ENCODE measurements at regions not wholly inside any gene's neighbourhood (a gene's known extent, or its start where the extent isn't known, plus 50 kb on each side); places are given as distances from the start of the nearest gene placed in this dataset.
"Not testable (repeated sequence)": the region's sequence is repeated elsewhere in the genome, so short reads cannot be mapped to it uniquely, and the experiment has no call there.

GRCh38 chrX:54615109-54615508 is 85.1 kb downstream of the GNL3L start:
- DNase-seq, result no peak

DNA sequence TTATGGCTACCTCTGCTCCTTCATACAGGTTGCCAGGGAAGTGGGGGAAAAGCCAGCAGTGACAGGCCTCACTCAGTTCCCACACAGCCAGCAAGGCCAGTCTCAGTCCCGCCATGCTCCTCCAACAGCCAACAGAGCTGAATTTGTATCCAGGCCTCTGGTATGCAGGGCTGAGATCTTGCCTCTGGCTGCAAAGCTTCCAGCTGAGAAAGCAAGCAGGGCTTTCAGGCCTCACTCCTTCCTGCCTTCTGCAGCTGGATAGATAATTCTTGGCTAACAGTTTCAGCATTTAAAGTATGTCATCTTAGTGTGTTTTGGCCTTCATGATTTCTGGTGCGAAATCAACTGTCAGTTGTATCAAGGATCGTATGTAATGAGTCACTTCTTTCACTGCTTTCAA is 103.6 kb downstream of the GNL3L start:
- no peak for DNase-seq

- DNase-seq, result no peak
Measured at GRCh38 chrX:54639018-54639345, 109.0 kb downstream of the GNL3L start.

- DNase-seq, result peak; percentile 92
Measured at GRCh38 chrX:54639346-54640102, 109.5 kb downstream of the GNL3L start.

DNA sequence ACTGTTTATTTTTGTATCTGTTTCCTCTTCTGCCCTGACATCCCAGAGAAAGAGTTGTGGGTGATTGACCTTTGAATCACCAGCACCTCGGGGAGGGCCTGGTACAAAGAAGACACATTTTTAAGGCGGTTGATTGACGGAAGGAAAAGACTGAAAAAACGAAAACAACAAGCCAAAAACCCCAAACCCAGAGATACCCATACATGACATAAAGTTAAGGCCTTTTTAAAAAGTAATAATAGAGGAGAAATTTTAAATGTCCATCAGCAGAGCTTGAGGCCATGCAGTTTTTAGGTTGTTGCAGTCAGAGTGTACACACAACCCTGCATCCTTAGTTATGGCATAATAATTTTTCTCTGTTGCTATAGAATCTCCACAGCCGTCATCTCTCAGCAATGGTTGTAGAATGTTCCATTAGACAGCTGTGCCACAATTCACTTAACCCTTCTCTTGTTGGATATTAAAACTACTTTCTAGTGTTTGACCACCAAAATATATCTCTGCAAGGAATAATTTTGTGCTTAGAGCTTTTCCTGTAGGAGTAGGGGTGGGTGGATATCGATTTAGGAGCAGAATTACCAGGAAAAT is 110.2 kb downstream of the GNL3L start:
- DNase-seq, result no peak

- DNase-seq, result no peak
Measured at GRCh38 chrX:54640736-54641135, 110.7 kb downstream of the GNL3L start.

DNA sequence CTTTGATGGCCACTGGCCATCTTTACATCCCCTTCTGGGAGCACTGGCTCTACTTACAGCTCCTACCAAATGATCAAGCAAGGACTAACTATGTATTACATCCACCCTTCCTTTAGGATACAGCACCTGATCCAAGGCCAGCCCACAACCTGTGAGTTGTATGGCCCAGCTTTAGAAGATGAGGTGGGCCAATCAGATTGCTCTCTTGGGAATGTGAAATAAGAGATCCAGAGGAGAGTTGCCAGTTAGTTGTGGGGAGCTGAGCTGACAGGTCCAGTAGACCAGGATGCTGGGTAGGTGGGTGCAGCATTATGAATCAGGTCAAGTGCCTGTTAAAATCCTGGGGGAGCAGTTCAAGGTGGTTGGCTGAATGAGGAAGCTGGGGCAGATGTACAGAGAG is 111.5 kb downstream of the GNL3L start:
- no peak for DNase-seq

- DNase-seq, result not testable (repeated sequence)
Measured at GRCh38 chrX:54647607-54648006, 117.6 kb downstream of the GNL3L start.

DNA sequence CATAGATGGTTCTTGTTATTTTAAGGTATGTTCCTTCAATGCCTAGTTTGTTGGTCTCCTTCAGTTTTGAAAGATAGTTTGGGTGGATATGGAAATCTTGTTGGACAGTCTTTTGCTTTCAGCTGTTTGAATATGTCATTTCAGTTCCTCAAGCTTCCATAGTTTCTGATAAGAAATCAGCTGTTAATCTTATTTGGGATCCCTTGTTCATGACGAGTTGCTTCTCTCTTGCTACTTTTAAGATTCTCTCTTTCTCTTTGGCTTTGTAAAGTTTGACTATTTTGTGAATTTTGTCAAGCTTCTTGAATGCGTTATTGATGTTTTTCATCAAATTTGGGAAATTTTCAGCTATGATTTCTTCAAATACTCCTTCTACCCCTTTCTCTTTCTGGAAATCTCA is 129.5 kb downstream of the GNL3L start:
- no peak for DNase-seq

- DNase-seq, result no peak
Measured at GRCh38 chrX:54675762-54676161, 122.3 kb downstream of the ITIH6 start.

DNA sequence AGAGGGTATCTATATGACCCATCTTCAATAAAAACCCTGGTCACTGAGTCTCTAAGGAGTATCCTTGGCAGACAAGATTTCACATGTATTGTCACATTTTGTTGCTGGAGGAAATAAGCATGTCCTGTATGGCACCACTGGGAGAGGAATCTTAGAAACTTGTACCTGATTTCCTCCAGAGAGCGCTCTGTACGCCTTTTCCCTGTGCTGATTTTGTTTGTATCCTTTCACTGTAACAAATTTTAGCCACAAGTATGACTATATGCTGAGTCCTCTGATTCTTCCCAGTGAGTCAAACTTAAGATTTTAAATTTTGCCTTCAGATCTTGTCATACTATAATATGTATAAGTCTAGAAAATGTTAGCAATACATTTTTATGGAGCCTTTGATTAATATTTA is 102.8 kb downstream of the ITIH6 start:
- DNase-seq, result no peak

DNA sequence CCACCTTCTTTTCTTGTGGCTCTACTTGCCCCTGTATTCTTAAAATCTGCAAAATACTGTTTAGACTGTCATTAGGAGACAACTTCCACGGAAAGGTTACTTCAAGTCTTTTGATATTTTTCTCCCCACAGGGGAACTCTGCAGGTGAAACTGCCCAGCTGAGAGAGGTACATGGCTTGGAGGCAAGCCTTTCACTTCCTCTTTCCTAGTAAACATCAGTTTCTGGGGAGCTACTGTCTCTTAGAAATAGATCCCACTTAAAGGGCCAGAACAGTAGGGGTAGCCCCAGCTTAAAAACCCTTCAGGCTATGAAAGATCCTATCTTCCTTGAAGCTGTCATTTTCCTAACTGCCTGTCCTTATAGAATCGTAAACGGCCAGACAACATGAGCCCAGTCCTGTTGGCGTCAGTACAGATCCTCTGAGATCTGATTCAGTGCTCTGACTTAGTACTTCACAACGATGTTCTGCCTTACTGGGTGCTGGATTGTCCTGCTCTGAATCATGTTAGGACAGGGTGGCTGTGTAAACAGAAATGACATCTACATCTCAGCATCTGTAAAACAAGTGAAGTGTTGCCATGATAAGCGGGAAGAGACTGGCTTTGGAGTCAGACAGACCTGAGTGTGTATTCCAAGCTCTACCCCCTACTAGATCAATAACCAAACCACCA is 102.1 kb downstream of the ITIH6 start:
- DNase-seq, result no peak
